Neural cell (in vitro differentiated cells): ENCODE measurements at regions not wholly inside any gene's neighbourhood (a gene's known extent, or its start where the extent isn't known, plus 50 kb on each side); places are given as distances from the start of the nearest gene placed in this dataset.
A peak's percentile ranks its signal among the peaks of the same experiment; 100 is the strongest.

Source experiments
- H2AFZ ChIP-seq: fragments of 200-600, 300-800 bp; sonication (generic), shearing (Covaris generic); 2 replicates; pipeline ENCODE4 v1.6.0; 2014; ENCODE audit warnings: low read depth, mild to moderate bottlenecking, antibody characterized with exemption, low read length, moderate library complexity
- H3F3A ChIP-seq: fragments of 200-600 bp; shearing (Covaris generic); 2 replicates; pipeline ENCODE4 v1.6.1; 2016; ENCODE audit warnings: mild to moderate bottlenecking, moderate library complexity, mixed read lengths, antibody characterized with exemption, low read length; ENCODE audit not compliant: insufficient read depth, poor library complexity, severe bottlenecking
- H3K27ac ChIP-seq: fragments of 200-600, 300-800 bp; sonication (generic), shearing (Covaris generic); 2 replicates; pipeline ENCODE4 v1.5.1; 2014; ENCODE audit warnings: mild to moderate bottlenecking, low read length, moderate library complexity
- H3K27me3 ChIP-seq: fragments of 300-800, 200-600 bp; sonication (generic), shearing (Covaris generic); 2 replicates; pipeline ENCODE4 v1.6.0; 2014; ENCODE audit warnings: mild to moderate bottlenecking, low read depth, low read length, moderate library complexity; ENCODE audit not compliant: insufficient read depth
- H3K36me3 ChIP-seq: fragments of 300-800, 200-600 bp; sonication (generic), shearing (Covaris generic); 2 replicates; pipeline ENCODE4 v1.5.1; 2014; ENCODE audit warnings: mild to moderate bottlenecking, antibody characterized with exemption, low read length, moderate library complexity; ENCODE audit not compliant: insufficient read depth
- H3K4me2 ChIP-seq: fragments of 300-800, 200-600 bp; sonication (generic), shearing (Covaris generic); 2 replicates; pipeline ENCODE4 v1.6.0; 2014; ENCODE audit warnings: mild to moderate bottlenecking, low read length
- H3K4me3 ChIP-seq: fragments of 300-800, 200-600 bp; sonication (generic), shearing (Covaris generic); 2 replicates; pipeline ENCODE4 v1.5.1; 2014; ENCODE audit warnings: mild to moderate bottlenecking, low read length, moderate library complexity
- H3K79me2 ChIP-seq: fragments of 200-600 bp; shearing (Covaris generic); replicated peaks from 2 replicates; pipeline ENCODE4 v1.6.0; 2014; ENCODE audit warnings: mild to moderate bottlenecking, low read length, moderate library complexity; ENCODE audit not compliant: insufficient read depth
- H3K9ac ChIP-seq: fragments of 300-800, 200-600 bp; sonication (generic), shearing (Covaris generic); 2 replicates; pipeline ENCODE4 v1.6.1; 2016; ENCODE audit warnings: mild to moderate bottlenecking, low read length, mixed read lengths
- H3K9me2 ChIP-seq: fragments of 200-600 bp; shearing (Covaris generic); 2 replicates; pipeline ENCODE4 v1.6.1; 2016; ENCODE audit warnings: mild to moderate bottlenecking, low read length, mixed read lengths; ENCODE audit not compliant: insufficient read depth
- H3K9me3 ChIP-seq: fragments of 200-600, 300-800 bp; sonication (generic), shearing (Covaris generic); 2 replicates; pipeline ENCODE4 v1.6.1; 2016; ENCODE audit warnings: mild to moderate bottlenecking, mixed run types, low read length, moderate library complexity, mixed read lengths
- H4K20me1 ChIP-seq: fragments of 200-600 bp; shearing (Covaris generic); 2 replicates; pipeline ENCODE4 v1.6.1; 2016; ENCODE audit warnings: mild to moderate bottlenecking, mixed run types; ENCODE audit not compliant: insufficient read depth
- CTCF ChIP-seq: fragments of 450-650 bp; IDR thresholded peaks from 2 replicates; pipeline ENCODE4 v1.5.1; 2014; ENCODE audit warnings: antibody characterized with exemption, mild to moderate bottlenecking, moderate library complexity; ENCODE audit not compliant: poor library complexity, severe bottlenecking
- EP300 ChIP-seq: fragments of 450-650 bp; conservative IDR thresholded peaks from 2 replicates; pipeline ENCODE4 v1.6.1; 2014; ENCODE audit warnings: antibody characterized with exemption, mild to moderate bottlenecking, moderate library complexity; ENCODE audit not compliant: poor library complexity, severe bottlenecking
- EZH2 ChIP-seq: fragments of 200-600, 300-800 bp; shearing (Covaris generic), sonication (generic); IDR thresholded peaks from 2 replicates; pipeline ENCODE4 v1.6.1; 2014; ENCODE audit warnings: antibody characterized with exemption, low read length, borderline replicate concordance, mild to moderate bottlenecking; ENCODE audit not compliant: insufficient read depth, poor library complexity, severe bottlenecking
- MXI1 ChIP-seq: fragments of 450-650 bp; conservative IDR thresholded peaks from 2 replicates; pipeline ENCODE4 v1.6.1; 2014; ENCODE audit warnings: antibody characterized with exemption, mild to moderate bottlenecking; ENCODE audit not compliant: poor library complexity, severe bottlenecking
- POLR2AphosphoS5 ChIP-seq: IDR thresholded peaks from 2 replicates; pipeline ENCODE4 v1.6.1; 2012
- RAD21 ChIP-seq: fragments of 450-650 bp; conservative IDR thresholded peaks from 2 replicates; pipeline ENCODE4 v1.6.1; 2014; ENCODE audit warnings: antibody characterized with exemption, mild to moderate bottlenecking, moderate library complexity
- REST ChIP-seq: IDR thresholded peaks from 2 replicates; pipeline ENCODE4 v1.6.1; 2012; ENCODE audit warnings: borderline replicate concordance
- SMC3 ChIP-seq: fragments of 450-650 bp; conservative IDR thresholded peaks from 2 replicates; pipeline ENCODE4 v1.6.1; 2014; ENCODE audit warnings: antibody characterized with exemption, mild to moderate bottlenecking, moderate library complexity; ENCODE audit not compliant: poor library complexity
- TAF1 ChIP-seq: IDR thresholded peaks from 2 replicates; pipeline ENCODE4 v1.6.1; 2012; ENCODE audit warnings: low read depth

GRCh38 chr5:125064621-125065438, 318.4 kb upstream of the ZNF608 start:
- H3K79me2 ChIP-seq = no peaks in the 10 kb centered on the region
- H4K20me1 ChIP-seq = no peaks in the 10 kb centered on the region
- peaks cover 9% of the 10 kb centered on the region for H3F3A ChIP-seq
- H3K9ac ChIP-seq = peak overlapping the region; percentile 35
- H3K9me3 ChIP-seq = no peaks in the 10 kb centered on the region
- no peaks in the 10 kb centered on the region for H3K9me2 ChIP-seq
- peak; percentile 97 for TF ChIP-seq POLR2AphosphoS5
- TF ChIP-seq SMC3 = peak; percentile 48
- peak; percentile 42 for TF ChIP-seq RAD21
- TF ChIP-seq TAF1 = no peak
- TF ChIP-seq EZH2 = no peak
- TF ChIP-seq CTCF = no peak
- TF ChIP-seq REST = peak; percentile 68
- TF ChIP-seq MXI1 = no peak
- peak; percentile 90 for TF ChIP-seq EP300
- H3K4me2 ChIP-seq = peak overlapping the region; percentile 50
- H3K36me3 ChIP-seq = no peaks in the 10 kb centered on the region
- no peaks in the 10 kb centered on the region for H3K27me3 ChIP-seq
- H3K4me3 ChIP-seq = peak overlapping the region; percentile 31
- H3K27ac ChIP-seq = peak overlapping the region; percentile 60
- no peak overlapping the region for H2AFZ ChIP-seq

- peak overlapping the region; percentile 21 for H3K4me2 ChIP-seq
- TF ChIP-seq MXI1 (no peak), EZH2 (no peak), EP300 (no peak), TAF1 (no peak), POLR2AphosphoS5 (no peak), REST (no peak), CTCF (no peak), SMC3 (no peak), RAD21 (no peak)
These were observed 319.3 kb upstream of the ZNF608 start for GRCh38 chr5:125065741-125066140.

More at GRCh38 chr5:125065741-125066140, 319.3 kb upstream of the ZNF608 start:
- H2AFZ ChIP-seq = no peak overlapping the region
- no peak overlapping the region for H3K9ac ChIP-seq
- H3K79me2 ChIP-seq = no peaks in the 10 kb centered on the region
- H4K20me1 ChIP-seq = no peaks in the 10 kb centered on the region
- H3K27me3 ChIP-seq = no peaks in the 10 kb centered on the region
- no peaks in the 10 kb centered on the region for H3K36me3 ChIP-seq
- H3K4me3 ChIP-seq = peak overlapping the region; percentile 31
- no peaks in the 10 kb centered on the region for H3K9me2 ChIP-seq
- H3K9me3 ChIP-seq = no peaks in the 10 kb centered on the region
- H3K27ac ChIP-seq = no peak overlapping the region
- H3F3A ChIP-seq = peaks cover 9% of the 10 kb centered on the region
